Superior temporal gyrus (tissue), 1 donor: ENCODE measurements at regions not wholly inside any gene's neighbourhood (a gene's known extent, or its start where the extent isn't known, plus 50 kb on each side); places are given as distances from the start of the nearest gene placed in this dataset.

Experiments
- DNase-seq: peaks from one replicate; pipeline ENCODE4 v3.0.0-alpha.2; 2016; ENCODE audit errors: extremely low spot score

DNA sequence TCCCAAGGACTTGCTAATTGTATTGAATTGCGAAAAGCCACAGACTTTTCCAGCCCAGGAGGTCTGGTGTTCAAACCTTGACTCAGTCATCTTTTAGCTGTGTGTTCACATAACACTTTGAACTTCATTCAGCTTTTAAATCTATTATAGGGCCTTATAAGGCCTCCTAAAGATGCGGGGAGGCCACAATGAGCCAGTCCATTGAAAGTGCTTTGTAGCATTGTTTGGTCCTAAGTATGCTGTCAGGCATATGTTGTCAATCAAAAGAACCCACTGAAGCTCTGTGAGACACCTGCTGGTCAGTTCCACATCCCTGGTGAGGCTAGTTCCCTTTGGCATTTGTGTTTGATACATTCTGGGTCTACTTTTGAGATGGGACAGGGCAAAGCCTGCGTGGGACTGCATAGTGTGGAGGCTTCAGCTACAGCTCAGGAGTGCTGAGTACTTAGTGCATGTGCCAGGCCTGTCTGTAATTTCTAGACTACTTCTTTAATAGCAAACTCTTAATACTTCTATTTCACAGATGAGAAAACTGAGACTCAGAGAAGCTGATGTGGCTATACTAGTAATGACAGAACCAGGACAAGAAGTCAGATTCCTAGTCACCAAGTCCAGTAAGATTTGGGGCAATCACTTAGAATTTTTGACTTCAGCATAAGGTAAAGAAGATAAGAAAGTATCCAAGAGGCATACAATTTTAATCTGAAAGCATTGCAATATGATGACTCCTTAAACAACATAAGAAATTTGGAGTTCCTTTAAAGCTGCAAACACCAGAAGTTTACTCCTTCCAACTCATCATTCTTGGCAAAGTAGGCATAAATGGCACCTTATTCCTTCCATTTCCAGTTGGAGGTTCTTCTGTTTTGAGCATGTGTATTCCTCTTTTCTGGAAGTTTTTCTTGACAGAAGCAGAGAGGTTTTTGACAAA, 213.0 kb downstream of the PDCD6IP start:
- DNase-seq: no peak

DNA sequence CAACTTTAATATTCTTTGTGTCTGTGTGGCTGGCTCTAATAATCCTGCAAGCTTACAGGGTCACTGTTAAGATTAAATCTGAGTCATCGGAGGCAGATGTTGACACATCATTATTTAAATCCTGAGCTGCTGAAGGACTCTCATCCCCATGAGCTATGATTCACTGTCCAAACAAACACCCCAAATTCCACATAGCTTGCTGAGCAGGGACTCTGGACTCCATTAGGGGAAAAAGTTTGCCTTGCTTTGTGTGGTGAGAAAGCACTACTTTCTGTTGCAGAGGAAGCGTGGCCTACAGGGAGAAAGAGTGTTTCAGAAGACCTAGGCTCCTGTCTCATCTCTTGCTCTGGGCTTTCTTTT, 213.7 kb downstream of the PDCD6IP start:
- no peak for DNase-seq

DNA sequence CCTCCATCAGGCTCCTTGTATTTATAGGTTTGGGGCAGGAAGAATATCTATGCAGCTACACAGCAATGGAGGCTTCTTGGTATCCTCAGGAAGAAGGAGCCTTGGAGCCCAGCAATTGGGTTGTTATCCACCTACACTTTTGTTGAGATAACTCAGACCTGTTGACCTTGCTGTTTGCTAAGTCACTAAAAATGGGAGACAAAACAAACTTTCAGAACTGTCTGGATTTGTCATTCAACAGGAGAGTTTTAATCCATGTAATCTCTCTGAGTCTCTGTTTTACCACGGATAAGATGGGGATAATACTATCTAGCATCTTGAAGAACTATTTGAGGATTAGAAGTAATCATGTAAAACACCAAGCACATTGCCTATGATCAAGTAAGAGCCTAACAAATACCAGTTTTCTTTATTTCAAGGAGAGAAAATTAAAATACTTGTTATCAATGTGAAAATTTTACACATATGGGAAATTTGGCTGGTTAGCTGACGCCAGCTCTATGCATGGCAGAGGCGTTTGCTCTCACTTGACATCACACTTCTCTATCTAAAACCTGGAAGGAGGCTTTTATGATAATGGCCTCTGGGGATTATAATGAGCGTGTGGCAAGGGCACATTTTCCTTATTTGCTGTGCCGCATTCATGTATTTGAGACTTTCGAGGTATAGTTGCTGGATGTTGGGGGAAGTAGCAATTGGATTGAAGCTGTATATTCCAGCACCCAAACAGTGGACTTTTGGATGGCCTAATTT, 215.6 kb downstream of the PDCD6IP start:
- DNase-seq: peak; percentile 33

DNA sequence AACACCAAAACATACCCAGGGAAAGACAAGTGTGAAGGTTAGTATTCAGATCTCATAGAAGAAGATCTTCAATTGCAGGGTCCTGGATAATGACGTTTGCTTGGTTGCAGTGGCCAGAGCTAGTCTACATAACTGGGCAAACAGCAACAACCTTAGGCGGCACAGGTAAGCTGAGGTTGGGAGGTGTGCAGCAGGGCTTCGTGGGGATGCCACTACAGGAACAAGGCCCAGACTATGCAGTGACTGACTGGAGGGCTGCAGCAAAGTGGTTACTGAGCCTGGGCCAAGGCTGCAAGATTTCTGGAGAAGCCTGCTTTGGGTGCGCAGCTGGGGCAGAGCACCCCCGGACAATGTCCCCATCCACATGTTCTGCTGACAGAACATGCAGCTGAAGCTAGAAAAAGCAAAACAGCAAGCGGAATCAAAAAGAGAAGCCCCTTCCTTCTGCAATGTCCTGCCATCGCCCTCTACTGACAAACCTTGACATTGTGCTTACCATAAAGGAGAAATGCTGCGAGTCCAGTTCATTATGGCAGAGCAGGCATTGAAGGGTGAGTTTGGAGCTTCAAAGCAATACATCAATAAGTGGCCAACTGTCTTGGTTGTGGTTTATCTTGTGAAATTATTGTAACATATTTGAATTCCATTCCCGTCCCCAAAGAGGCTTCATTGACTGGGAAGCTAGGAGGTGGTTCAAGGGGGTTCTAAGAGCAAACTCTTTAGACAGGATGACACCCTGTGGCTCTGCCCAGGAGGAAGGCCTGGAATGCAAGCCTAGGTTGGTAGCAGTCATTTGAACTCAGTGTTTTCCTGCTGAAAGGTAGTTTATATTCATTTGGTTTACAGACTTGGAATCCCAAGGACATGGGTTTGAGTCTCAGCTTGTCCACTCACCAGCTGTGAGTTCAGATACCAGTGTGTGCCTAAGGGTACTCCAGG, 217.0 kb downstream of the PDCD6IP start:
- no peak for DNase-seq

DNA sequence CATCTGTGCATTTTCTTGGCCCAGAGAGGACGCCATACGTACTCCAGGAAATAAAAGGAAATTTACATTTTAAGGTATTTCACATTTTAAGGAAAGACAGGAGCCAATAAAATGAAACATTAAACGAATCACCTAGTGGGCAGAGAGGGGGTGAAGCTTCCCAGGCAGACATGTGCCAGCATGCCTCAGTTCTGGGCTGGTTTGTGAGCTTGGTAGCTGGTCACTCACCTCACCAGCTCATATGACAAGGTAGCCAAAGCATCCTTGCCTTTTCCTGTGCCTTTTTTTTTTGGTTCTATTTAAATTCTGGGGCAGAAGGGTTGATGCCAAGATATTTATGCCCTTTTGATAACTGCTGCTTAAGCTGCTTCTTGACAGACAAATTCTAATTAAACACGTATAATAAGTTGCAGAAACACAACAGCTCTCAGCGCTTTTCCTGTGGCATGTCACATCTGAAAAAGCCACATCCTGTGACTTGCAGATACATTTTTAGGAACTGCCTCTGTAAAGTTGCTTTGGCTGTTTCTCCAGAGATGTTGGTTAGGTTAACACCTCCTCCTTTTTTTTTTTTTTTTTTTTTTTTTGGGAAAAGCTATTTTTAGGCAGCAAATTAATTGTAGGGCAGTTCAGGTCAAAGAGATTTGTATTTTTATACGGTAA, 218.6 kb downstream of the PDCD6IP start:
- DNase-seq: no peak

DNA sequence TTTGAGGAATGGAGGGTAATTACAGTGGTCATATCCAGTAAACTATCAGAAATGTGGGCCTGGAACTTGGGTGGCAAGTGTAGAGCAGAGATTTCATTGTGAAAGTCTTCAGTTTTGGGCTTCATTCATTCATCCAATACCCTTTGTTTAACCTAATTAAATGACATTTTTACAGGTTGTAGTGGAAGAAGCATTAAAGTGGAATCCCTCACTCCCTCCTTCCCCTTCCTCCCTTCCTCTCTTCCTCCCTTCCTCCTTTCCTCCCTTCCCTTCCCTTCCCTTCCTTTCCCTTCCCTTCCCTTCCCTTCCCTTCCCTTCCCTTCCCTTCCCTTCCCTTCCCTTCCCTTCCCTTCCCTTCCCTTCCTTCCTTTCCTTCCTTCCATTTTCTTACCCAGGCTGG, 219.3 kb downstream of the PDCD6IP start:
- DNase-seq: no peak

DNA sequence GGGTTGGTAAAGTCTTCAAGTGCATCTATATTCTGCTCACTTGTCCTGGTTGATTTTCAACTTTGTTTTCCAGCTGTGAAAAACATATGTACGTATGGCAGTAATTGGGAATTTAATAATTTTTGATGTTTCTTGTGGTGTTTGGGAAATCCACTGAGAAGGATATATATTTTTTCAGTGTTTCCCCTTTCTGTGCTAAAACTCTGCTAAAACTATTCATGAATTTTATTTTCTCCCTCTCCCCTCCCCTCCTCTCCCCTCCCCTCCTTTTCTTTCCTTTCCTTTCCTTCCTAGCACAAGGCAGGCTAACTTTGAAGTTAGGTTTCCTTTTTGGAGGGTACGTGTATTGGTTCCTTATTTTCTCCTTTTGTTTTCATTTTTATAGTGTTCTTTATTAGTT, 220.7 kb downstream of the PDCD6IP start:
- no peak for DNase-seq

DNA sequence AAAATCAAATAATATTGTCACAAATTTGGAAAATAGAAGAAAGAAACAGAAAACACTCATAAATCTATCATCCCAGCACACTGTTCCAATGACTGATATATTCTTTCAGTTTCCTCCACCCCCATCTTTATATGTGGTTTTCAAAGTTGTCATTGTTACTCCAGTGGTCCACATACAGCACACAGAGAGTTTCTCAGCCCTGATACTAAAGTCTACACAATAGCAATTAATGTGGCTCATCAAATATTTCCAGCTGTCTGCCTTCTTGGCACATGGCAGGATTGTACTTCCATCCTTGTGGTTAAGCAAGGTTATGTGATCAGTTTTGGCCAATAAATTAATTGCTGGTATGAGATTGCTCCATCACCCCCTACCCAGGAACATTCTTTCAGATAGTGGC, 221.7 kb downstream of the PDCD6IP start:
- DNase-seq: no peak

DNA sequence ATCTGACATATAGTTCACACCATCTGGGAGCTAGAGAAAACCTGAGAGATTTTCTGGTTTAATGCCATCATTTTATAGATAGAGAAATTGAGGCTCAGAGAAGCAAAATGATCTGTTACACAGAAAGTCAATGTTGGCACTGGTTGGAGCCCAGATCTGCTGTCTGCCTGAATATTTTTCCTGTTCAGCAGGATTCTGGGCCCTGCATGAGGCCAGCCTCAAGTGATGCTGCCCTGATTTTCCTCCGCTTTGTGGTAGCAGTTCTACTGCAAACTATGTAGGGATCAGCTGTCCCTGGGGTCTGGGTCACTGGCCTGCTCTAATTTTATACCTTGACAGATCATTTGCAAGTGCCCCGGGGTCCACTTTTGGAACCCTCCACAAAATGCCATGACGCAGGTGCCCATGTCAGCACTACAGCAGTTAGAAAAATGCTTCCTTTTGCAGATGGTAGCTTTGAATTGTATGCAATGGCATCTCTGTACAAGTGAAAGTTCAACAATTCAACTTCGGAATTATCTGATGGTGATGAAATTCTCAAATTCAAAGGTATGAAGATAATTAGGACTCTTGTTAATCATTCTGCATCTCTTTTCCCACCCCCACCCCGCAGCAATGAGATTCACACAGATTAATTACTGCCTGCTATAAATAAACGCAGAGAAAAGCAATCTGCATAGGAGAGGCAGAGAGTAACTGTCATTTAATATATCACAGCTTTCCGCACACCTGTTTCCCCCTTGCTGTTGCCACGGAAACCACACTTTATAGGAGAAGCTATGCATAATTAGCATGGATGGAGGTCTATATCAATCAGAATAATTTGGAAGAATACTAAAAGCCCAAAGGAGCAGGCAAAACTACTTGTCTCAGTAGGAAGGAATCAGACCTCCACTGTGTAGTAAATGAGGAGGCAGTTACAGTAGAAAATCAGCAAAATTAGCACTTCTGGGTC, 222.6 kb downstream of the PDCD6IP start:
- DNase-seq: no peak

DNA sequence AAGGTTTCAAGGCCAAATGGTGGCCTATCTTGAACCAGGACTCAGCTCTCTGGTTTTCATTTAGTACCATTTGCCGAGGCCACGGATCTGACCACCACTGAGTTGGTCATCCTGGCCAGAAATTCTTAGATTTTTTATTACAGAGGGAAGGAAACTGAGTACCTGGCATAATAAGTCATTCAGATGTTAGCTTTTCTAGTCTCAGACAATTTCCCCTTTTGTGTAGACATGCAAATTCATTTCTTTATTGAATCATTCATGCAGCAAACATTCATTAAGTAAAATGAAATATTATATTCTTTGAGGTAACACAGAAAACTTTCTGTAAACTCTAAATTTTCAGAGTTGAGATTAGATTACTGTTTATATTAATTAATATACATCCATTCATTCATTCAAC, 223.7 kb downstream of the PDCD6IP start:
- DNase-seq: no peak

DNA sequence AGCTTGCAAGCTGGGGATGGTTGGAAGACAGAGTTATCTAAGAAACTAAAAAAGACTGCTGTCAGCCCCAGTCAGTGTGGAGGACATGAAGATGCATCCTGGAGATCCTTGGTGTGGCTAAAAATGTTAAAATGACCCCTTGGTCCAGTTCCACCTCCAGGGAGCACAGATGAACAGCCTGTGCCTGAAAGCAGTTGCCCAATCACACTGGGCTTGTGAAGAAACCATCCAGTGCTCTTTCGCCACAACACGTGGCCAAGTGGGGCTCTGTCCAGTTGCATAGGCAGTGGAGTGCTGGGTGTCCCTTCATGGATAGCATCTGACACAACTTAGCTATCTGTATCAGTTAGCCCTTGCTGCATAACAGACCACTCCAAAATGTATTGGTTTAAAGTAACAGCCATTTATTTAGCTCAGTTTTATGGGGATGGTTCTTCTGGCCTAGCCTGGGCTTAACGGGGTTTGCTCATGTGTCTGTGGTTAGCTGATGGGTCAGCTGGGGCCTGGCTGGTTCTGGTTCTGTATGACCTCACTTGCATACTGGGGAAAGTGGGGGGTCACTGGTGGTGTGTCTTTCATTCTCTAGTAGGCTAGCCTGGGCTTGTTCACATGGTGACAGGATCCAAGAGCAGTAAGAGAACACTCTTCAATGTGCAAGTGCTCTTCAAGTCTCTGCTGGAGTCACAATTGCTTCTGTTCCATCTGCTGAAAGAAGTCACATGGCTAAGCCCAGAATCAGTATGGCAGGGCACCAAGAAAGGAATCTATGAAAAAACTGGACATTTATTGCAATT, 226.2 kb downstream of the PDCD6IP start:
- DNase-seq: no peak

DNA sequence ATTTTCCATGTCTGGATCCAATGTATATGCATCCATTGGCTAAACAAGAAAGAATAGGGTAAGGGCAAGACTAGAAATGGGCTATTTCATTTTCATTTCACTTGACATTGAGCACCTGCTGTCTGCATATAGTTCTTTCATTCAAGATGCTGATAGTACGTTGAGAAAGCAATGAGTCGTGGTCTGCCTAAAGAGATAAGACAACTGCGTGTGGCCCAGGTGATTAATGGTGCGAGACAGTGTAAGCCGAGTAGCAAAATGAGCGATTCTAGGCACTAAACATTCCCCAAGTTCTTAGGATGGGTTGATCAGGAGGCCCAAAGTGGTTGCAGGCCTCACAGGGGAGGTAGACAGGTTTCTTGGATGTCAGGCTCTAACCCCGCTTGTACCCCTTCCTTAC, 235.4 kb downstream of the PDCD6IP start:
- no peak for DNase-seq

DNA sequence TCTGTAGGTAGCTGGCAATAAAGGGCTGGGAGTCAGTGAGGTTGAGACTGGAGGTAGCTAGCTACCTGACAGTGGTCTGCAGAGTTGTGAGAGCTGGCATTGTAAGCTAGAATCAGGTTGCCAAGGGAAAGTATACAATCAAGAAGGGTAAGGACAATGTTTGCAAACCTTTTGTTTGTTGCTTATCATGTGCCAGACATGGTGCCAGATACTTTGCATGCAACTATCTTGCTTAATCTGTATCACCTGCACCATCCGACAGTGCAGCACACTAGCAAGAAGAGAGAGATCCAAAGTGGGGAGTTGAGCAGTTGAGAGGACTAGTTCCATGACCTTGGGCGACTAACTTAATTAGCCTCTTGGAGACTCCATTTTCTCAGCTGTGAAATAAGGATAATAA, 236.4 kb downstream of the PDCD6IP start:
- no peak for DNase-seq

DNA sequence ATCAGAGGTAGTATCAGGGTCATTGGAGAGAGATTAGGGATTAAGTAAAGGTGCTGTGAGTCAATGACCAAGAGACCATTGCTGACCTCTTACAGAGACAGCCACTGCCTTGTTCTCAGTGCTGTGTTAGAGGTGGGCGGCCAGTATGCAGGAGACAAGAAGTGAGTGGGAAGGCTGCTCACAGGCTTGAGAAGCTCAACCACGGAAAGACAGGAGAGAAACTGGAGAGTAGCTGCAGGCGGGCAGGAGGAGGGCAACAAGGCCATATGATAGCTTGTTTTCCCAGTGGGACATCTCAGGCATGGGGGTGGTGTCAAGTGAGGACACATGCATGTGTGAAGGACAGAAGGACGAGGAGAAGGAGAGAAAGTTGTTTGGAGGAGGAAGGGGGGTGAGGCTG, 237.3 kb downstream of the PDCD6IP start:
- no peak for DNase-seq

DNA sequence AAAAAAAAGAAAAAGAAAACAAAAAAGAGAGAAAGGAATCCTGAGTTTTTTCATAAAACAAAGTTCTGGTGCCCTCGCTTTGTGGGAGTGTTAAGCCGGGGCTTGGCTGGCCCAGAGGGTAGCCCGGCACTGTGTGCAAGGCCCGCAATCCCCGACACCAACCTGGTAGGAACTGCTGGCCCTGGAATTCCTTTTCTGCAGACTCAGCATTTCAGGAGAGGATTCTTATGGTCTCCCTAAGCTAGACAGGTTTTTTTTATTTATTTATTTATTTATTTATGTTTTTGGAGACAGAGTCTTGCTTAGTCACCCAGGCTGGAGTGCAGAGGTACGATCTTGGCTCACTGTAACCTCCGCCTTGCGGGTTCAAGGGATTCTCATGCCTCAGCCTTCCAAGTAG, 238.8 kb downstream of the PDCD6IP start:
- no peak for DNase-seq

DNA sequence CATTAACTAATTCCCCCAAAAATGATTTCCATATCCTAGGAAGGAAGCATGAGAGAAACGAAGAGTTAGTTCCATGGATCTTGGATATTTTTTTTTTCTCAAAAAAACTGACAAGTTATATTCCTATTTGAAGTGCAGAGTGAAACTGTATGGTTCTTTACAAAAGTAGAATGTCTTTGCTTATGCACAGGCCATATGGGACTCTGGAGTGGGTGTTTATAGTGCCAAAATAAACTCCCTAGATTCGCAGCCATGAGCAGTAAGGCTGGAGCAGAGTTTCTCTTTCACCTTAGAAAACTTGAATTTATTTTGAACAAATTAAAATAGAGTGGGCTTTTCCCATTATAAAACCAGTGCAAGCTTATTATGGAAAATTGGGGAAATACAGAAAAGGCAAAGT, 239.7 kb downstream of the PDCD6IP start:
- peak; percentile 65 for DNase-seq

DNA sequence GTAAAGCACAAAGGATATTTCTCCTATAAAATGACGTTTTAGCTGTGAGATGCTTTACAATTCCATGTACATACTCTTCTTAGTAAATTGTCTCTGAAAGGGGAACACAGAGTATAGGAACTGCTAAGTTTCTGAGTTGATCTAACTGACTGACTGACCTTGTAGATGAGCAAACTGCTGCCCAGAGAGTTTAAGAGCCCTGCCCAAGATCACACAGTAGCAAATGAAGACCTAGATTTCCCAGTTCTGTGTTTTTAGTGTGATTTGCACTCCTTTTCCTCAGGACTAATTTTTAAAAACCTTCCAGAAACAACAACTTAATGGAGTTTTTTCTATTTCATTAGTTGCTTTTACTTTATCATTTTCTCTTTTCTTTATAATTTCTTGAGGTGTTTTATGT, 247.7 kb downstream of the PDCD6IP start:
- DNase-seq: no peak

DNA sequence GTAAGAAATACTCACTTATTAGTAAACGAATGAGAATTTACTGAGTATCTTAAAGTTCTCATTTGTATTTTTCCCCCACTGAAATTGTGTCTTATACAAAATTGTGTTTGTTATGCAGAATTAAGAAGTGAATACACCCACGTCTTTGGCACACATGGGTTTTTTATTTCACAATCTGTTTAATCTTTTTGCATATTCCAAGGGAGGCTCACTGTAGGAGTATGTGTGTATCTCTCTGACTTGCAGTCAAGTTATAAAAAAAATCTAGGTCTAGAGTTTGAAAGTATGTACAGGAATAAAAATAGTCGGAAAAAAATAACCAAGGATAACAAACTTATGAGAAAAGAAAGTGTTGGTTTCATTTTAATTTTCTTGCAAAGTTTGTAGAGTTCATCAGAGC, 255.2 kb downstream of the PDCD6IP start:
- DNase-seq: peak; percentile 69

DNA sequence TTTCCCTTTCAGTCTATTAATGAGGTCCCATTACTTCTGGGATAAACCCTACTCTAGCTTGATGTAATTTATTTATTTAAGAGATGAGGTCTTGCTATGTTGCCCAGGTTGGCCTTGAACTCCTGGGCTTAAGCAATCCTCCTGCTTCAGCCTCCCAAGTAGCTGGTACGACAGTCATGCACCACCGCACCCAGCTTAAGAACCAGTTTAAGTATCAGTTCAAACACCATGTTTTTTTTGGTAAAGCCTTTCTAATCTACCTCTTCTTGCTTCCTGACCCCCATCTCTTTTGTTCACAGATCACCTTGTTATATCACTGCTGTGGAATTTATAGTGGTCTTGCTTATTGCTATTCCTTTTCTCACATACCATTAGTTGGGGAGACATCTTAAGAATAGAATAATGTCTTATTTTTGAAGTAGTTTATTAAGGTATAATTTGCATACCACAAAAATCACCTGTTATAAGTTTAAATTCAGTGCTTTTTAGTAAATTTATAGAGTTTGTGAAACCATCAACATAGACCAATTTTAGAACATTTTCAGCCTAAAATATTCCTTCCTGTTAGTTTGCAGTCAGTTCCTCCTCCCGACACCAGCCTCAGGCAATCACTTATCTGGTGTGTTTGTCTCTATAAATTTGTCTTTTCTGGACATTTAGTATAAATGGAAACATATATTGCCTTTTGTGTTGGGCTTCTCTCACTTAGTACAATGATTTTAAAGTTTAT, 257.9 kb downstream of the PDCD6IP start:
- no peak for DNase-seq
